KMS-11 (cell line): ENCODE measurements at regions not wholly inside any gene's neighbourhood (a gene's known extent, or its start where the extent isn't known, plus 50 kb on each side); places are given as distances from the start of the nearest gene placed in this dataset.

Experiments used
- H2AFZ ChIP-seq: fragments of 200-600 bp; sonication (generic); 2 replicates; pipeline ENCODE4 v1.6.1; 2016; ENCODE audit warnings: antibody characterized with exemption, mixed run types, low read depth
- H3K27ac ChIP-seq: fragments of 200-600 bp; sonication (generic); 2 replicates; pipeline ENCODE4 v1.6.1; 2016; ENCODE audit warnings: mild to moderate bottlenecking, mixed run types
- H3K27me3 ChIP-seq: fragments of 200-600 bp; sonication (generic); 2 replicates; pipeline ENCODE4 v1.6.1; 2017; ENCODE audit warnings: mild to moderate bottlenecking, low read depth, mixed run types, moderate library complexity; ENCODE audit not compliant: insufficient read depth
- H3K36me3 ChIP-seq: fragments of 200-600 bp; sonication (generic); 2 replicates; pipeline ENCODE4 v1.6.1; 2017; ENCODE audit warnings: mild to moderate bottlenecking, mixed run types; ENCODE audit not compliant: insufficient read depth
- H3K4me1 ChIP-seq: fragments of 200-600 bp; sonication (generic); 2 replicates; pipeline ENCODE4 v1.6.1; 2016; ENCODE audit warnings: mild to moderate bottlenecking, low read depth, mixed run types; ENCODE audit not compliant: poor library complexity, severe bottlenecking
- H3K4me2 ChIP-seq: fragments of 200-600 bp; sonication (generic); 2 replicates; pipeline ENCODE4 v1.7.0; 2016; ENCODE audit warnings: mild to moderate bottlenecking, mixed run types
- H3K4me3 ChIP-seq: fragments of 200-600 bp; sonication (generic); IDR thresholded peaks from 2 replicates; pipeline ENCODE4 v1.6.1; 2017; ENCODE audit warnings: low read depth, low read length, mixed read lengths; ENCODE audit not compliant: insufficient read depth
- H3K79me2 ChIP-seq: fragments of 200-600 bp; sonication (generic); 2 replicates; pipeline ENCODE4 v1.6.1; 2016; ENCODE audit warnings: low read depth, mixed run types; ENCODE audit not compliant: insufficient read depth
- H3K9ac ChIP-seq: fragments of 200-600 bp; sonication (generic); 2 replicates; pipeline ENCODE4 v1.6.1; 2016; ENCODE audit warnings: mild to moderate bottlenecking, mixed run types
- H4K20me1 ChIP-seq: fragments of 200-600 bp; sonication (generic); 2 replicates; pipeline ENCODE4 v1.6.1; 2016; ENCODE audit warnings: mild to moderate bottlenecking, mixed run types; ENCODE audit not compliant: insufficient read depth
- CTCF ChIP-seq: fragments of 200-600 bp; sonication (generic); conservative IDR thresholded peaks from 2 replicates; pipeline ENCODE4 v1.6.1; 2017; ENCODE audit warnings: low read depth, mild to moderate bottlenecking, antibody characterized with exemption, low read length, moderate library complexity, mixed read lengths

- H3K4me2 ChIP-seq = no peak overlapping the region
- no peaks in the 10 kb centered on the region for H3K27me3 ChIP-seq
- no peaks in the 10 kb centered on the region for H4K20me1 ChIP-seq
- no peaks in the 10 kb centered on the region for H3K79me2 ChIP-seq
- H3K4me1 ChIP-seq = no peaks in the 10 kb centered on the region
- H2AFZ ChIP-seq = no peak overlapping the region
- H3K4me3 ChIP-seq = no peak overlapping the region
- H3K9ac ChIP-seq = no peak overlapping the region
- no peaks in the 10 kb centered on the region for H3K36me3 ChIP-seq
- no peak for TF ChIP-seq CTCF
- no peak overlapping the region for H3K27ac ChIP-seq
Observed at GRCh38 chr3:66715806-66716205, 215.0 kb upstream of the LRIG1 start.

- H3K79me2 ChIP-seq = no peaks in the 10 kb centered on the region
- H2AFZ ChIP-seq = no peak overlapping the region
- H3K4me2 ChIP-seq = no peak overlapping the region
- TF ChIP-seq CTCF = no peak
- H3K9ac ChIP-seq = no peak overlapping the region
- H4K20me1 ChIP-seq = no peaks in the 10 kb centered on the region
- no peaks in the 10 kb centered on the region for H3K4me1 ChIP-seq
- no peaks in the 10 kb centered on the region for H3K36me3 ChIP-seq
- H3K27ac ChIP-seq = no peak overlapping the region
- no peak overlapping the region for H3K4me3 ChIP-seq
- no peaks in the 10 kb centered on the region for H3K27me3 ChIP-seq
Observed at GRCh38 chr3:66717806-66718205, 217.0 kb upstream of the LRIG1 start.

- Histone ChIP-seq H3K79me2 (no peaks in the 10 kb centered on the region), H3K36me3 (no peaks in the 10 kb centered on the region), H3K4me1 (no peaks in the 10 kb centered on the region), H3K4me2 (no peak overlapping the region), H3K4me3 (no peak overlapping the region), H3K27ac (no peak overlapping the region), H2AFZ (no peak overlapping the region), H3K27me3 (no peaks in the 10 kb centered on the region), H4K20me1 (no peaks in the 10 kb centered on the region), H3K9ac (no peak overlapping the region)
- no peak for TF ChIP-seq CTCF
Observed at GRCh38 chr3:66719796-66720356, 219.1 kb upstream of the LRIG1 start.

GRCh38 chr3:66720508-66720907, 219.7 kb upstream of the LRIG1 start:
- H3K79me2 ChIP-seq = no peaks in the 10 kb centered on the region
- H2AFZ ChIP-seq = no peak overlapping the region
- H4K20me1 ChIP-seq = no peaks in the 10 kb centered on the region
- TF ChIP-seq CTCF = no peak
- no peak overlapping the region for H3K27ac ChIP-seq
- H3K27me3 ChIP-seq = no peaks in the 10 kb centered on the region
- H3K9ac ChIP-seq = no peak overlapping the region
- no peaks in the 10 kb centered on the region for H3K36me3 ChIP-seq
- no peak overlapping the region for H3K4me3 ChIP-seq
- no peak overlapping the region for H3K4me2 ChIP-seq
- no peaks in the 10 kb centered on the region for H3K4me1 ChIP-seq
